ENCODE measurements at regions not wholly inside any gene's neighbourhood (a gene's known extent, or its start where the extent isn't known, plus 50 kb on each side); places are given as distances from the start of the nearest gene placed in this dataset.

- no peak for DNase-seq (ENCODE audit: low read depth)
- H3K4me3 ChIP-seq (ENCODE audit: low read depth, low read length) = no peak overlapping the region
- no peak for TF ChIP-seq CTCF (IDR thresholded peaks at IDR 0.05; ENCODE audit: low read depth, low read length, missing control alignments)
These were observed 710.7 kb upstream of the SLIT2 start for GRCh38 chr4:19540859-19541540.

GRCh38 chr4:19539201-19539600 lies 712.5 kb upstream of the SLIT2 start:
- H3K4me3 ChIP-seq (ENCODE audit: low read depth, low read length) = no peak overlapping the region
- DNase-seq (ENCODE audit: low read depth) = no peak
- TF ChIP-seq CTCF (IDR thresholded peaks at IDR 0.05; ENCODE audit: low read depth, low read length, missing control alignments) = no peak

- no peak for DNase-seq (ENCODE audit: low read depth)
- no peak overlapping the region for H3K4me3 ChIP-seq (ENCODE audit: low read depth, low read length)
- no peak for TF ChIP-seq CTCF (IDR thresholded peaks at IDR 0.05; ENCODE audit: low read depth, low read length, missing control alignments)
These were observed 717.5 kb upstream of the SLIT2 start for GRCh38 chr4:19534159-19534558.

GRCh38 chr4:19531906-19532848 lies 719.5 kb upstream of the SLIT2 start:
- no peak for DNase-seq (ENCODE audit: low read depth)
- H3K4me3 ChIP-seq (ENCODE audit: low read depth, low read length) = no peak overlapping the region
- TF ChIP-seq CTCF (IDR thresholded peaks at IDR 0.05; ENCODE audit: low read depth, low read length, missing control alignments) = no peak

DNA sequence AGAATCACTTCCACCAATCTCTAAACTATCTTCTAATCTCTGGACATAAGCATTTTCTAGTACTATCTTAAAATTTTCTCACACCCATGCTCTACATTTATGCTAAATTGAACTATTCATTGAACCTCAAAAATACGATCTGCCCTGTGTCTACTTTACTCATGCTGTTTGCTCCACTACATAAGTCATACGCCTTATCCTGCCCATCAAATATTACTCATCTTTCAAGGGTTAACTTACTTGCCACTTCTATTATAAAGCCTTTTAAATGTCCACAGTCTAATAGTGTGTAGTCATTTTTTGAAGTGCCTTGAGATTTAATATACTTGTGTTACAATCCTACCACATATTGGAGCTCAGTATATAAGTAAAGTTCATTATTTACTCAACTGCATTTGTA lies 727.7 kb upstream of the SLIT2 start:
- TF ChIP-seq CTCF (IDR thresholded peaks at IDR 0.05; ENCODE audit: low read depth, low read length, missing control alignments) = no peak
- DNase-seq (ENCODE audit: low read depth) = no peak
- no peak overlapping the region for H3K4me3 ChIP-seq (ENCODE audit: low read depth, low read length)

GRCh38 chr4:19522966-19523365 lies 728.7 kb upstream of the SLIT2 start:
- no peak overlapping the region for H3K4me3 ChIP-seq (ENCODE audit: low read depth, low read length)
- no peak for TF ChIP-seq CTCF (IDR thresholded peaks at IDR 0.05; ENCODE audit: low read depth, low read length, missing control alignments)
- DNase-seq (ENCODE audit: low read depth) = no peak

Data from GM12864 (cell line).